Large intestine (tissue), 3 donors: ENCODE measurements at regions not wholly inside any gene's neighbourhood (a gene's known extent, or its start where the extent isn't known, plus 50 kb on each side); places are given as distances from the start of the nearest gene placed in this dataset.

Experiments
- DNase-seq, 2 donors: peaks; one replicate each; pipeline versions ENCODE4 v3.0.0 to v3.0.0-alpha.2; 2013
- H3K27ac ChIP-seq: one replicate; pipeline ENCODE4 v1.5.1; 2013; ENCODE audit warnings: low read length
- H3K27me3 ChIP-seq: 2 replicates; pipeline ENCODE4 v1.6.1; 2013; ENCODE audit warnings: low read length; ENCODE audit not compliant: control insufficient read depth, insufficient read depth
- H3K36me3 ChIP-seq: 2 replicates; pipeline ENCODE4 v1.6.1; 2013; ENCODE audit warnings: low read length; ENCODE audit not compliant: control insufficient read depth, insufficient read depth
- H3K4me1 ChIP-seq: one replicate; pipeline ENCODE4 v1.6.1; 2013; ENCODE audit warnings: low read length; ENCODE audit not compliant: control insufficient read depth, insufficient read depth
- H3K4me3 ChIP-seq: one replicate; pipeline ENCODE4 v1.5.1; 2013; ENCODE audit warnings: low read length
- H3K9me3 ChIP-seq: one replicate; pipeline ENCODE4 v1.6.1; 2013; ENCODE audit warnings: mild to moderate bottlenecking, low read depth, low read length, moderate library complexity; ENCODE audit not compliant: control insufficient read depth
- WGBS: methylation state at CpG from one replicate; pipeline ENCODE4 v1.1.5; 2013; ENCODE audit warnings: low lambda C conversion rate; ENCODE audit not compliant: insufficient coverage; 5-methylcytosine and 5-hydroxymethylcytosine counted together

- Histone ChIP-seq H3K36me3 (no peaks in the 10 kb centered on the region), H3K4me1 (no peaks in the 10 kb centered on the region), H3K27ac (no peak overlapping the region), H3K4me3 (no peak overlapping the region), H3K27me3 (no peaks in the 10 kb centered on the region), H3K9me3 (no peaks in the 10 kb centered on the region)
- no peak for DNase-seq
- no CpG with 5 or more reads among the region's 3 CpGs for WGBS
Measured at GRCh38 chr18:25815659-25816058, 274.8 kb downstream of the SS18 start.

- no CpG with 5 or more reads among the region's 4 CpGs for WGBS
- no peak for DNase-seq
- no peaks in the 10 kb centered on the region for H3K36me3 ChIP-seq
- no peak overlapping the region for H3K4me3 ChIP-seq
- H3K4me1 ChIP-seq = no peaks in the 10 kb centered on the region
- no peaks in the 10 kb centered on the region for H3K27me3 ChIP-seq
- H3K27ac ChIP-seq = no peak overlapping the region
- H3K9me3 ChIP-seq = no peaks in the 10 kb centered on the region
Measured at GRCh38 chr18:25814841-25815458, 275.5 kb downstream of the SS18 start.

DNA sequence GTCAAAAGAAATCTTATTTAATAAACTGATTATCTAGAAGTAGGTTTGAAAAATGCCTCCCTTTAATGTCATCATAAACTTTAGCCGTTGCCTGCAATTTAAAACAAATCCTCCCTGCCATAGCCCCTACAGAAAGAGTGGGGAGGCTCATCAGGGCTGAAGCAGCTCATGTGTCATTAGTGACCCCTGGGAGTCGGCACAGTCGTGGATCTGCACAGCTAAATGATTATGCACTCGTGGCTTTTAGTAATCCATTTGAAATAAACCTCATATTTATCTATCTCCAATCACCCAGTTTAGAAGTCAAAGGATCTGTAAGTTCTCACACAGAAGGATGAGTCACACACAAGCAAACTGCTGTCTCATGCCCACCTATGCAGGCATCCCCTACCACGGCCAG, 277.3 kb downstream of the SS18 start:
- no peaks in the 10 kb centered on the region for H3K27me3 ChIP-seq
- H3K4me1 ChIP-seq = no peaks in the 10 kb centered on the region
- no peak overlapping the region for H3K4me3 ChIP-seq
- 33% methylated on average over 1 of the region's 5 CpGs for WGBS
- H3K9me3 ChIP-seq = no peaks in the 10 kb centered on the region
- no peaks in the 10 kb centered on the region for H3K36me3 ChIP-seq
- H3K27ac ChIP-seq = no peak overlapping the region
- no peak for DNase-seq

GRCh38 chr18:25810736-25811135, 279.7 kb downstream of the SS18 start:
- 100% methylated on average over 1 of the region's 3 CpGs for WGBS
- H3K36me3 ChIP-seq = no peaks in the 10 kb centered on the region
- H3K4me3 ChIP-seq = no peak overlapping the region
- DNase-seq = no peak
- no peaks in the 10 kb centered on the region for H3K4me1 ChIP-seq
- no peak overlapping the region for H3K27ac ChIP-seq
- no peaks in the 10 kb centered on the region for H3K9me3 ChIP-seq
- no peaks in the 10 kb centered on the region for H3K27me3 ChIP-seq

GRCh38 chr18:25805939-25806338, 284.5 kb downstream of the SS18 start:
- no peak overlapping the region for H3K27ac ChIP-seq
- H3K4me3 ChIP-seq = no peak overlapping the region
- no peaks in the 10 kb centered on the region for H3K27me3 ChIP-seq
- no peak for DNase-seq
- no peaks in the 10 kb centered on the region for H3K36me3 ChIP-seq
- H3K9me3 ChIP-seq = no peaks in the 10 kb centered on the region
- no peaks in the 10 kb centered on the region for H3K4me1 ChIP-seq
- WGBS = no CpG with 5 or more reads among the region's 4 CpGs

GRCh38 chr18:25805323-25805722, 285.1 kb downstream of the SS18 start:
- H3K27ac ChIP-seq = no peak overlapping the region
- no peaks in the 10 kb centered on the region for H3K4me1 ChIP-seq
- no peak overlapping the region for H3K4me3 ChIP-seq
- no peaks in the 10 kb centered on the region for H3K27me3 ChIP-seq
- WGBS = no CpG with 5 or more reads among the region's 5 CpGs
- H3K9me3 ChIP-seq = no peaks in the 10 kb centered on the region
- DNase-seq = no peak
- H3K36me3 ChIP-seq = no peaks in the 10 kb centered on the region

DNA sequence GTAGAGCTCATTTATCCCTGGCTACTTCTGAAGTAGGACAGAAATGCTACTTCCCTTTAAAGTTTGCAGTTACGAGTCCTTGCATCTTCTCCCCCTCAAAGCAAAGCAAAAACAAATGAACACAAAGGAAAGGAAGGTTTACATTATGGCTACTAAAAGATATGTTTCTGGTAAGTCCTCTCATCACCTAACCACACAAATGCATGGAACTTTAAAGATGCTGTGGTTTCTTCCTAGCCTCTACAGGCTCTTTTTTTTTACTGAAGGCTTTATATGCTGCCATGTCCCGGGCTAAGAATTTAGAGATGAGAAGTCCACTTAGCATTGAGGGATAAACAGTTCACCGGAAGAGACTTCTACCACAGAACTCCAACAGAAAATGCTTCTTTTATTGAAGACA, 291.2 kb downstream of the SS18 start:
- no peaks in the 10 kb centered on the region for H3K4me1 ChIP-seq
- no peaks in the 10 kb centered on the region for H3K9me3 ChIP-seq
- H3K4me3 ChIP-seq = no peak overlapping the region
- no peaks in the 10 kb centered on the region for H3K36me3 ChIP-seq
- 100% methylated on average over 1 of the region's 3 CpGs for WGBS
- no peak overlapping the region for H3K27ac ChIP-seq
- no peak for DNase-seq
- no peaks in the 10 kb centered on the region for H3K27me3 ChIP-seq

DNA sequence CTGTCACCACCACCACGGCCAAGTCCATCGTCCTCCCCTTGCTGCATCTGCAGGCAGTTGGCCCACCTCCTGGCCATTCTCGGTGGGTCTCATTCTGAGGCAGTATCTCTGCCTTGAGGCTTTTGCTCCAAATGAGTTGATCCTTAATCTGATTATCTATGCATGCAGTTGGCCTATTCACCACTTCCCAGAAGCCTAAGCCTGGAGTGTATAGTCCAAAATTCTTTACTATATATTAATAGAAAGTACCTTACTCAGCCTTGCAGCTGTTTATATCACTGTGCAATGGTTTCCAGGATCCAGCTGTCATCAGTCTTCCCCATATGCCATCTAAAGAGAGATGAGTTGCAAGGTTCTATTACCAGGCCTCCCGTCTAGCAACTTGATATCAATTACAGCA, 292.4 kb downstream of the SS18 start:
- WGBS = no CpG with 5 or more reads among the region's 4 CpGs
- H3K36me3 ChIP-seq = no peaks in the 10 kb centered on the region
- no peaks in the 10 kb centered on the region for H3K9me3 ChIP-seq
- no peak overlapping the region for H3K4me3 ChIP-seq
- no peak overlapping the region for H3K27ac ChIP-seq
- DNase-seq = no peak
- H3K4me1 ChIP-seq = no peaks in the 10 kb centered on the region
- H3K27me3 ChIP-seq = no peaks in the 10 kb centered on the region

DNA sequence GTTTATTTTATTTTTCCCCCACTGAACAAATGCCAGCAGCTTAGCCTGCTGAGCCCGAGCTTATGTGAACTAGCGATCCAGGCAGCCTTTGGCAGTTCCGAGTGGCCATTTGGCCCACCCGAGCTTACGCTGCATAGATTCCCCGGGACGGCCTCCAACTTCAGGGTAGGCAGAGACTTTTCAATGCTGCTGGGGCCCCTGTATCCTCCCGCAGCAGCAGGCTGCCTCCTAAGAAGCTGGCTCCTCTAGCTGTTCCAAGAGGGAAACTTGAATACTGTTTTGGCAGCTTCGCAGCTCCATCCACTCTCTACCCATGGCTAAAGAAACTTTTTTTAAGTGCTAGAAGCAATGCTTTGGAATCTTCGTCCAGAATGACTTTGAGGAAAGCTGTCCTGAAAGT, 295.2 kb downstream of the SS18 start:
- Histone ChIP-seq H3K4me1 (no peaks in the 10 kb centered on the region), H3K4me3 (no peak overlapping the region), H3K27me3 (no peaks in the 10 kb centered on the region), H3K36me3 (no peaks in the 10 kb centered on the region), H3K27ac (no peak overlapping the region), H3K9me3 (no peaks in the 10 kb centered on the region)
- DNase-seq = no peak
- no CpG with 5 or more reads among the region's 10 CpGs for WGBS

- Histone ChIP-seq H3K27me3 (no peaks in the 10 kb centered on the region), H3K36me3 (no peaks in the 10 kb centered on the region), H3K27ac (no peak overlapping the region), H3K4me3 (no peak overlapping the region), H3K4me1 (no peaks in the 10 kb centered on the region), H3K9me3 (no peaks in the 10 kb centered on the region)
- 100% methylated on average over 1 of the region's 5 CpGs for WGBS
- no peak for DNase-seq
Measured at GRCh38 chr18:25787276-25787675, 303.1 kb downstream of the SS18 start.

- H3K9me3 ChIP-seq = no peaks in the 10 kb centered on the region
- WGBS = 88% methylated on average over 1 of the region's 2 CpGs
- DNase-seq = no peak
- H3K4me3 ChIP-seq = no peak overlapping the region
- no peaks in the 10 kb centered on the region for H3K27me3 ChIP-seq
- no peaks in the 10 kb centered on the region for H3K4me1 ChIP-seq
- no peaks in the 10 kb centered on the region for H3K36me3 ChIP-seq
- no peak overlapping the region for H3K27ac ChIP-seq
Measured at GRCh38 chr18:25786758-25787157, 303.7 kb downstream of the SS18 start.
